OCI-M1 (cell line): ENCODE measurements at regions not wholly inside any gene's neighbourhood (a gene's known extent, or its start where the extent isn't known, plus 50 kb on each side); places are given as distances from the start of the nearest gene placed in this dataset.

Experiments
- DNase-seq: peaks from one replicate; lab custom pipeline; 2025; lab: John Stamatoyannopoulos, UW

DNA sequence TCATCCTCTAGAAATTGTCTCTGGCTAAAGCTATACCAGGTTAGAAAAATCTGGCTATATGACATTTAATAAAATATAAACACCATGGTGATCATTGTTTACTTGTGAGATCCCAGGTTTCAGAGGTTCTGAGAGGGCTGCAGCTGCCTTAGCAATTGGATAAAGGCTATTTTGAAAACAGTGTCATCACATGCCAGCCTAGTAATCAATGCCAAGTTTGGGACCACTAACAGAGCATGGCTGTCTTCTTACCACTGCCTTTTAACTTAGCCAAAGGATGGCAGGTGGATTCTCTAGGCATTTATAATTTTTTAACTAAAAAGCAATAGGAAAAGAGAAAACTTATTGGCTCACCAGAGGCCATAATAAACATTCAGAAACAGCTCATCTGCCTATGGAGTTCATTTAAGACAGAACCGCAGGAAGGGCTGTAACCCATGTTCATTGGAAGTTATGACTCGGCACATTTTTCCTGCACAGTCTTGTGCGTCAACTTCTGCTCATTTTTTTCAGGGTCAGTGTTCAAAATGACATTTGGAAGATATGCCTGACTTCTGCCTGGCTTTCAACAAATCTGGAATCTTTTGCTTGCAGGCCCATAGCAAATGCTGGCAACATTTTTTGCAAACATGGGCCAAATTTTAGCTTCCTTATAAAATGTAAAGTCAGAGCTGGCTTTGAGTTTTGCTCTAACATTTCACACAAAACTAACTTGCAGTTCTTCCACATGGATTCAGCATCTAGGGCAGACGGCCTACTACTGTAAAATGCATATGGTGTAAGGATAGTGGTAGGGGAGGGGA, 476.0 kb upstream of the TBL1XR1 start:
- DNase-seq: peak; percentile 75

DNA sequence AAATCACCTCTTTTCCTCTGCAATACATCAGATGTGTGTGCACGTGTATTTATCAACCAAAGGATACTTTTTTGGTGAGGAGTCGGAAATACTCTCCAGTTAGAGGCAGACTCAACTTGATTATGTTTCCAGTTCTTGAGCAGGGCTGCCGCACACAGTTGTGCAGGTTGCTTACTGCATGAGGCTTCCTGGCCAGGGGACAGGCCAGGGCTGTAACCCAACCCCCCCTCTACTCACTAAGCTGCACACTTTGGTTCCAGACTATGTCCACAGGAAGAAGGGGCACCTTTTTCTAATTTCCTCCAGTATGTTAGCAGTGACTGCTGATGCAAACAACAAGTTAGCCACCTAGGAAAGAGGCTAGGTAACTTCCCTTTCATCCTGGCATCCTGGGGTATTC, 476.9 kb upstream of the TBL1XR1 start:
- no peak for DNase-seq

DNA sequence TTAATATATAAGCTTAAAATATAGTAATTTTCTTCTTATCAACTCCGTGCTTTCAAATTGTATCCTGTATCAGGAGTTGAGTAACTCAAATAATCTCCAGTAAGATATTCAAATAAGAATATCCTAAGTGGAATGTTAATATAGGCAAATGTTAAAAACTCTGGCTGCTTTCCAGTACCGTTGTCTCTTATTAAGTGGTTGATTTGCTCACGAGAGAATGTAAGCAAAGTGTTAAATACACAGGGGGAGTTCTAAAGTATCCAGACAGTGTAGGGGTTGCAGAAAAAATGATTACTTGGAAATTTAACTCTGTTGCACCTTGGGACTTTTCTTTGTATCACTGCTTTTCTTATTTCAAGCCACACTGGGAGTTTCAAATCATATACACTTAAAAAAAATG, 478.9 kb upstream of the TBL1XR1 start:
- DNase-seq: no peak

DNA sequence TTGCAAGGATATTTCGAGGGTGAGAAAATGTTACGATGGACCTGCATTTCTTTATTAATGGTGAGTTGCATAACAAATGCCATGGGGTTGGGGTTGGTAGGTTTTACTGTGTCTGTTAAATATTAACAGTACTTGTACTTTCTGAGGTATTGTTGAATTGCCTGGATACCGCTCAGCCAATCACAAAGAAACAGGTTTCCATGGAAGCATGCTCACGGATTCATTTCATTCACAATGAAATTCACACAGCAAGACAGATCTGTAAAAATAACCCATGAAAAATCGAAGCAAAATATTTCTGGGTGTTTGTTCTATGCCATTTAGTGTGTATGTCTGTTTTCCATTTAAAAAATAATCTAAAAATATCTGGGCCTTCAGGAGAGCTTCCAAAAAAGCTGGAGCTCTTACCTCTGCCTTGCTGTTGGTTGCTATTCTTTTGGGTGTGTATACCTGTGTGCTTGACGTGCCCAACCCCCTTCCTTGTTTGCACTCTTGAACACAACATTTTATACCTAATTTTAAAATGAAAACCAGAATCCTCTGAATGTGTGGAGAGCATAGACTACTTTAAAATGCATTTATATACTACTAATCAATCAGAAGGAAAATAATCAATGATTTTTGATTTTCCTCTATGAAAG, 479.8 kb upstream of the TBL1XR1 start:
- no peak for DNase-seq

DNA sequence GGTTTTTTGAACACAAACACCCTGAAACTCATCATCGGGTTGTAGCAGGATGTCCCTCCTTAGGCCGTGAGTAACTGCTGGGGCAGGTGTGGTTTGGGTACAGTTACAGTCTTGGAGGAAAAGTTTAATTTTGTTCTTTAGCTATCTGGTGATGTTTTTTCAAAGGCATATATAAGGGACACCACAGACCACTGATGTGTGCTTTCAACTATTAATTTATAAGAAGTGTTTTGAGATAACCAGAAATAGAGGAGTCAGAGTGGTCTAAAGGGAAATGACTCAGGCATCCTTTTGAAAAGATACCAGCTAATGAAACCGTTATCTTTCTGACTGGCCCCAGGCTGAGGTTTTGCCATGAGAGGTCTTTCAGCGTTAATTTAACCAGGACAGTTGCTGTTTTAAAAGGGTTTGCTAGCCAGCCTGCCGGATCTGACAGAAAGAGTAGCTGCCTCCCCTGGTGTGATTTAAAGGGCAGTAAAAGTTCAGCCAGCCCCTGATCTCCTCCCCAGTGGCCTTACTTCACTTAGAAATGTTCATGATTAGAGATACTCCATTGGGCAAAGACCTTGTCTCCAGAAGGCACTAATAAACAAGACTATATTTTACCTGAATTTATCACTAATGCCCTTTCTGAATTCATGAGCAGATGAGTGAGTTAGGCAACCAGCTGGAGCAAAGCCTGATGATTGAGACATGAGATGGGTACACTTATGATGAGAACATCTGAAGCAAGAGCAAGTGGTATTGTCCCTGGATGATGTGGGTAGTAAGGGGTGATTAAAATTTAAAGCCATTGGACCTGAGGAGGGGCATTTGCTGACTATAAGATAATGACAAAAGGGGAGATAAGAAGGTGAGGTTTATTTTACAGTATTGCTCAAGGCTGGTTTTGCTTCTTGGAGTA, 482.5 kb upstream of the TBL1XR1 start:
- DNase-seq: peak; percentile 80

DNA sequence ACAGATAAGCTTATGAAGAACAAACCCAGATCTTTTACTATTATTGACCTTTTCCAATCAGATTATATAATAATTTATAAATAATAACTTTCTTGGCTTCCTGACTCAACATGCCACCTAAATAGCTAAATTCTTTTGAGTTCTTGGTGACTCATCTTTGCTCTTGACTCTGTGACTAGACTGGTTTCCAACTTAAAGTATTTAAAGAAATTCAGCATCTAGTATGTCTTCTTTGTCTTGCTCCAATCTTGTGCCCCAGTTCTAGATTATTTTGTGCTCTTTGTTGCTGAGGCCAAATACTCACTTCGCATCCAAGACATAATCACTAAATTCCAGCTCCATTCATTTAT, 483.2 kb upstream of the TBL1XR1 start:
- DNase-seq: no peak

DNA sequence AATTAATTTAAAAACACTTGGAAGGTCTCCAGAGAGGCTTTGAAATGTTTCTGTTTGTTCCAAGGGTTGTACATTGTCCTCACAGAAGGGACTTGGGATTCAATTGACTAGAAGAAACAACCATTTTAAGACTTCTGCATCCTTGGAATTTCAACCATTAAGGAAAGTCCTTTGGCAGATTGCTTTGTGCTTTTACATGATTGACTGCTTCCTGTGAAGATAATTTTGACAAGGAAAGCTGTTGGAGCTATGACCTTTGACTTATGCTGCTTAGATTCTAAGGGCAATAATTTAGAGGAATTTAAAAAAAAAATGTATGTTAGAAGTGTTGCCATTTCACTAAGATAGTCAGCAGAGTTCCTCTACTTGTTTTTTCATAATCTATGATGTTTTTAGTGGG, 483.9 kb upstream of the TBL1XR1 start:
- DNase-seq: no peak

DNA sequence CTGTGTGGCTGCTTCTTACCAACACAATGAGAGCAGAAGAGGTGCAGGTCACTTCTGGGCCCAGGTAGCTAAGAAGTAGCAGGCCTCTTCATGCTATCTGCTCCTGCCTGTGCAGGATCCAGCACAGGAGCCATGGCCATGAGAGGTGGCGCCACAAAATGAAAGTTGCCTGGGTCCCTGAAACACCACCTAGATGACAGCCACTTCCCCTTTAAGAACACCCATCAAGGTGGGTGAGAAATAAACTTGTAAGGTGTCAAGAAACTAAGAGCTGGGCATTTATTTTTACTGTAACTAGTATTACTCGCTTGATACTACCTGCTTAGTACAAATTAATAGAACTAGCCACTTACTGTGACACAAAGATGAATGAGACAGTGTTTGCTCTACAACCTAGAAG, 484.6 kb upstream of the TBL1XR1 start:
- DNase-seq: no peak

DNA sequence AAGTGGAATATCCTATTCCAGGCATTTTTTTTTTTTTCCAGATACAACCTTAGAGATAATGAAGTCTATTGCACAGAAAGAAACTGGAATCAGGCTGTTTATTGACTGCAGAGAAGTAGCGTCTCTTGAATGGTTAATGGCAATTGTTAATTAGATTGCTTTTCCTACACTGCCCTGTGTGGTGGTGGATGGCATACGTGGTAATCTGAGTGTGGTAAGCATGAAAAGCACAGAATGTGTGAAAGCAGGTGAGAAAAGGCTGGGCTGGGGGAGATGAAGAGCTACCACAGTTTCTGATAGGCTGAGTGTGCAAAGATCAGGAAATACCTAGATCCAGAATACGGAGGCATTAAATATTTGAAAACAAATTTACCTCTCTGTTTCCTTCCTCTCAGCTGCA, 486.3 kb upstream of the TBL1XR1 start:
- DNase-seq: no peak

DNA sequence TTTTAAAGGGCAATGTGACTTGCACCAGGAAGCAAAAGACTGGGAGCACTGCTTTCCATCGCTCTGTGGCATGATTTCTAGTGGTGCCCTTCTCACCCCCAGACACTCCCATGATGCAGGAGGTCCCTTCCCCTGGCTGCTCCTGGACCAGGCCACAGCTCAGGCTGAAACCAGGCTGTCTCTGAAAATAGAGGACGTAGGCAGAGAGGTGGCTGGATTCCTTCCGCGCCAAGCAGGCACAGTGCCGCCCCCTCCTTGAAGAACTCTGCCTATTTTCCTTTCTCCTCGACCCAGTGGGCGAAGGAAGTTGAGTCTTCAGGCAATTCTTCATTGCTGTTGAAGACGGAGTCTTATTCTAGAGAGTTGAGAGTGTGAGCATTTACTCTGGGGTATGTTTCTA, 489.4 kb upstream of the TBL1XR1 start:
- no peak for DNase-seq

DNA sequence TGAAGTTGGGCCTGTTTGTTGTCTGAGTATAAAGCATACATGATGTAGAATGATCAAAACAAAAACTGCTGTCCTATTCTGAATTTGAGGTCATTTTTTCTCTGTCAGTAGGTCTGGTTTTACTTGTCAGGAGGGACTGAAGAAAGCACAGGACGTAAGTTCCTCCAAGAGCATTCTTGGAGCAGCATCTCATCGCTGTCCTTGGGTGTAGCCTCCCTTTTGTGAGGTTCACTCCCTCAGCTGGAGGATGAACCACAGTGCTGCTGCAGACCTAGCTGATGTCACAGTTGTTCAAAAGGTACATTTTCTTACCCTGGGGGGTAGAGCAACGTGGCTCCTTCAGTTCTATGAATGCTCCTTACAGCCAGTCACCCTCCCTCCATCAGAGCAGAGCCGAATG, 490.0 kb upstream of the TBL1XR1 start:
- DNase-seq: no peak

DNA sequence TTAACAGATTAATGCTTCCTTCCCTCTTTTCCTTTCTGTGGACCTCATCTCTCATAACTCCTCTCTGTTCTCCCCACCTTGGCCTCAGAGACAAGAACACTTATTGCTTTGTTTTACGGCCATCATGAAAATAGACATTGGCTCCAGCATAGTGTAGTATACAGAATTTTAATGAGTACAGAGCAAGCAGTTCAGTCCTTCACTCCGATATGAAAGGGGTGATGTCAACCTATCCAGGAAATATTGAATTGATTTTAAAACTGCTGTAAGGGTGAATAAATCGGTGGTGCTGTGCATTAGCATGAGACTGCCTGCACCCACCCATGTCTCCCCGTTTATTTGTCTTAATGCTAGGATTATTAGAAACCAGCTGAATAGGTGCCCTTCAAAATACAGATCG, 490.9 kb upstream of the TBL1XR1 start:
- DNase-seq: no peak

DNA sequence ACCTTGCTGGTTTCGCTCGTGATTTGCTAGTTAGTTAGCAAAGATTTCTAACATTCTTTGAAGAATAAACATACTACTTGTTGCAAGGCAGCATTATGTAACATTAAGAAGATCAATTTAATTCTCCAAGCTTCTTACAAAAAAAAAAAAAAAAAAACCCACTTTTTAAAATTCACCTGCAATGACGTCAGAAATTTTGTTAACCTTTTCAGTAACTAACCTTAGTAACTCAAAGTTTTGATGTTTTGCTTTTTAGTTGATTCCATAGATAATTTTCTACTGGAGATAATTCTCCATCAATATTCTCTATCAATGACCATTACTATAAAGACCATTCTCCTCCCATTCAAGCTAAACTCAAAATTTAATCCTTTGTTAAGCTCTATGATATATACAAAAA, 491.8 kb upstream of the TBL1XR1 start:
- DNase-seq: no peak

DNA sequence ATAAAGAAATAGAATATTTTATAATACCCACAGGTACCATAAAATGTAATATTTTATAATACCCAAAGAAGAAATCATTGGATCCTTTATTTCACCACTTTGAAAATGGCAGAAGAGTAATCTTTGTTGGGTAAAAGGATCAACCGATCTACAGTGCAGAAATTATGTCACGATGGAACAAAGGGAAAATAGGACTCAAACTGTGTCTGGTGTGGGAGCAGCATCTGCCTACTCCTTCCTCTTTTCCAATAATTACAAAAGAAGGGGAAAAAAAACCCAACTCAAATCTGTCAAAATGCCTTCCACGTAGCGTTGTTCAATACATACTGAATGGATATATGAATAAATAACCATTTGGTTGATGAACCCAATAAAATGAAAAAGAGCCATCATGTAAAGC, 492.6 kb upstream of the TBL1XR1 start:
- DNase-seq: no peak

DNA sequence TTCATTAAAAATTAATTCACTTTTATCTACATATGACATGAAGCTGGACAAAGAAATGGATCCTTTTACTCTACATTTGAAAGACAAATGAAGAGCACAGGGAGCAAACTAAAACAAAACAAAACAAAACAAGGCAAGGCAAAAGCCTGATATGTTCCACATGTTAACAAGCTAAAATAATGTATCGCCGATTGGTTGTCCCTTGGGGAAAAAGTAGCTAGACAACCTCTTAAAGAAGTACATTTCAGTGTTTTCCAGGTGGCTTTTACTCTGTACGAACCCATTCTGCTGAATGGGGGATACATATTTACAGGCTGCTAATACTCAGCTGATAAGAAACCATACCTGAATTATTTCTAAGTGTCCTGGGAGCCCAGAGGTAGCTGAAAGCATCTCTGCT, 493.0 kb upstream of the TBL1XR1 start:
- no peak for DNase-seq

DNA sequence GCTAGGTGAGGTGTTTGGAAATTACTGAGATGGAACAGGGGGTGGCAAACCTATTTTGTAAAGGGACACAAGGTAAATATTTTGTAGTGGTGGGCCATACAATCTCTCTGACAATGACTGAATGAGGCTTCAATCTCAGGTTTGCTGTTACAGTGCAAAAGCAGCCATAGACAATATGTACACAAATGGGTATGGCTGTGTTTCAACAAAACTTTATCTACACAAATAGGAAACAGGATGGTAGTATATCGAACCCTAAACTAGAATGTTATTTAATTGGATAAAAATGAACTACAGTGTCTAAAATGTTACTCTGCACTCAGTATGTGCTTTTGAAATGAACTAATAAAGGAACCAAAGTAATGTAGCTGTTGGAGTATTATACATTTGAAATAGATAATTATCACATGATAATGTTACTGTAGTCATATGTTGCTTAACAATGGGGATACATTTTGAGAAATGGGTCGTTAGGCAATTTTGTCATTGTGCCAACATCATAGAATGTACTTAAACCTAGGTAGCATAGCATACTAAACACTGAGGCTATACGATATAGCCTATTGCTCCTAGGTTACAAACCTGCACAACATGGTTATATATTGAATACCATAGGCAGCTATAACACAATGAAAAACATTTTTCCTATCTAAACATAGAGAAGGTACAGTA, 495.2 kb upstream of the TBL1XR1 start:
- no peak for DNase-seq

DNA sequence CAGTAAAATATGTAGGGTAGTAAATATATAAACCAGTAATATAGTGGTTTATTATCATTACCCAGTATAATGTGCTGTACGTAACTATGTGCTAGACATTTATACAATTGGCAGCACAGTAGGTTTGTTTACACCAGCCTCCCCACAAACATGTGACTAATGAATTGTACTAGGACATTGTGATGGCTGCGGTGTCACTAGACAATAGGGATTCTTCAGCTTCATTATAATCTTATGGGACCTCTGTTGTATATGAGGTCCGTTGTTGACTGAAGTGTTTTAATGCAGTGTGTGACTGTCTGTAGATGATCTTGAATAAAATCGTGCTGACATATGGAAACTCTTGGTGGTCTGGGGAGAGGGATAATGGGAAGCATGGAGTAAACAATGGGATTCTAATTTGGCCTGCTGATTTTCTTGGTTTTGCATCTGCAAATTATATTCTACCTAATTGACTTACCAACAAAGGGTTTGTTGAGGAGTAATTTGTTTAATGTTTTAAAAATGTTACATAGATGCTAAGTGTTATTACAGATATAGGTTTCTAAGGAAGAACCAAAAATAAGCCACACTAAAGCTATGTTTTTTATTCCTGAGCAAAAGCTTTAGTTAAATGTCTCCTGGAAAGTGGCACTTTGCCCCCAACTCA, 496.5 kb upstream of the TBL1XR1 start:
- no peak for DNase-seq

DNA sequence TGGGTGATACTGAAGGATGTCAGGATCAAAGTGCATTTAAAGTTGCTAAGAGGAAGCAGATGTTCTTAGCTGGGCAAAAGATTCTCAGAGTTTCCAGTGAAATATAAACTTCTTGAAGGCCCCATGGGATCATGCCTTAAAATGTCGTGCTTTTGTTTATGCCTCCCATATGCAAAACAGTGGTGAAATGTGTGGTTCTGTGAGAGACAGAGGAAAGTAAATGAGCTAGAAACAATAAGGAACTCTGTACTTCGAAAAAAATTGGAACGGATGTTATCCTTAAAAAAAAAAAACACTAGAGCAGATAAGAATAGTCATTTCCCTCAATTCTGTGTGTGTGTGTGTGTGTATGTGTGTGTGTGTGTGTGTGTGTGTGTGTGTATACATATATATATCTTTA, 497.0 kb upstream of the TBL1XR1 start:
- no peak for DNase-seq

DNA sequence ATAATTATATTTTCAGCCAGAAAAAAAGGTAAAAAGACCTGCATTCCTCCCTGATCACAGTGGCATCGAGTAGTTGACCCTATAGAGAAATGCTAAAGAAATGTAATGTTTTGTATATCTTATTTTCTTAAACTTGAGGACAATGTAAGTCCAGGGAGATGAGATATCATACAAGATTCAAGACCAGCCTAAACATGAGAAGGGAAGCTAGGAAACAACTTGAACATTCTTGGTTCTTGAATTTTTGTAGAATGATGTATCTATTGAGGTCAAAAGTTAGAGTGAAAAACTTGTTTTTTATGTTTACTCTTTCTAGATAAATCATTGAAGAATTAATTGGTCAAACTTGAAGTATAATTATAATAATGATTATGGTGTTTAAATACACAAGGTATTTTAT, 497.7 kb upstream of the TBL1XR1 start:
- DNase-seq: no peak

DNA sequence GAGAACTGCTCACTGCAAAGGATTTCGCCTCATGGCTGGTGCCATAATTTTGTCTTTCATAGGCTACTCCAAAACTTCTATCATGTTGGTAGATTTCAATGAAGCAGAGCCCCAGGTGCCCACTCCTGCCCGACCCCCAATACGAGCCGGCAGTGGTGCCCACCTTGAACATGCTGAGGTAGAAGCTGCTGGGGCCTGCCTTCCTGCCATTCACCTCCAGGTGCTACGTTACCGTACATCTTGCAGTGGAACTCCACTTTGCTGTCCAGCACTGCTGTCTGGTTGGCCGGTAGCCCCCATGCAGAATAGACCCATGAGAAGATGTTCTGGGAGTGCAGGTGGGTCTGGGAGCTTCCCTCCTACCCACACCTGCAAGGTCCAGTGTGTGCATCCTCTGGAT, 502.8 kb upstream of the TBL1XR1 start:
- no peak for DNase-seq

DNA sequence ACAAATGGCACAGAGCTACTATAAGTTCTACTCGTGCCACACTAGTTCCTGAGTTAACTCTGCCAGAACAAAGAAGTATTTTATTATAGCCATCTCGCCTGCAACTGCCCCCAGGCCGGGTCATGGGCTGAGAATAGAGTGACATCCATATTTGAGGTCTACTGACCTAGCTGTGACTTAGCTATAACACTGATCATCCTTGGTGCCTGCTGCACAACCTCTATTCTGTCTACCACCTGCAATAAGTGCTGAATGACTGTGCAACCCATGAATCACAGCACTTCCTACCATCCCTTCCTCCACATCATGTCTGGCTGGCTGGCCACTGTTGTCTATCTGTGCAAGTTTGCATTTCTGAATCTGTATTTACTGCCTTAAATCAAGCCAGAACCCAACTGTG, 506.5 kb upstream of the TBL1XR1 start:
- no peak for DNase-seq
